GM23248 (cell line): ENCODE measurements at regions not wholly inside any gene's neighbourhood (a gene's known extent, or its start where the extent isn't known, plus 50 kb on each side); places are given as distances from the start of the nearest gene placed in this dataset.

Experiments
- DNase-seq: peaks from one replicate; pipeline ENCODE4 v3.0.0-alpha.2; 2015
- H2AFZ ChIP-seq: fragments of 200-600 bp; sonication (generic); 2 replicates; pipeline ENCODE4 v1.6.1; 2016; ENCODE audit warnings: antibody characterized with exemption
- H3F3A ChIP-seq: fragments of 200-600 bp; sonication (generic); 2 replicates; pipeline ENCODE4 v1.6.1; 2016; ENCODE audit warnings: mild to moderate bottlenecking, antibody characterized with exemption, mixed run types; ENCODE audit not compliant: insufficient read depth
- H3K27ac ChIP-seq: fragments of 200-600 bp; sonication (generic); 2 replicates; pipeline ENCODE4 v1.5.1; 2016; ENCODE audit warnings: mild to moderate bottlenecking
- H3K27me3 ChIP-seq: fragments of 200-600 bp; sonication (generic); replicated peaks from 2 replicates; pipeline ENCODE4 v1.6.1; 2016; ENCODE audit warnings: mild to moderate bottlenecking; ENCODE audit not compliant: insufficient read depth
- H3K36me3 ChIP-seq: fragments of 200-600 bp; sonication (generic); 2 replicates; pipeline ENCODE4 v1.6.1; 2016; ENCODE audit warnings: low read depth, mild to moderate bottlenecking
- H3K4me1 ChIP-seq: fragments of 200-600 bp; sonication (generic); 2 replicates; pipeline ENCODE4 v1.6.1; 2016; ENCODE audit warnings: mild to moderate bottlenecking; ENCODE audit not compliant: insufficient read depth
- H3K4me2 ChIP-seq: fragments of 200-600 bp; sonication (generic); one replicate; pipeline ENCODE4 v1.6.1; 2016; ENCODE audit warnings: mild to moderate bottlenecking; ENCODE audit not compliant: unreplicated experiment
- H3K4me3 ChIP-seq: fragments of 200-600 bp; sonication (generic); 2 replicates; pipeline ENCODE4 v1.5.1; 2016; ENCODE audit warnings: mild to moderate bottlenecking
- H3K79me2 ChIP-seq: fragments of 200-600 bp; sonication (generic); 2 replicates; pipeline ENCODE4 v1.6.1; 2016; ENCODE audit warnings: mild to moderate bottlenecking; ENCODE audit not compliant: insufficient read depth
- H3K9ac ChIP-seq: fragments of 200-600 bp; sonication (generic); 2 replicates; pipeline ENCODE4 v1.6.1; 2016; ENCODE audit warnings: mild to moderate bottlenecking
- H3K9me2 ChIP-seq: fragments of 200-600 bp; sonication (generic); 2 replicates; pipeline ENCODE4 v1.6.1; 2016; ENCODE audit warnings: mixed run types, mild to moderate bottlenecking, moderate library complexity; ENCODE audit not compliant: insufficient read depth
- H3K9me3 ChIP-seq: fragments of 200-600 bp; sonication (generic); one replicate; pipeline ENCODE4 v1.6.1; 2017; ENCODE audit warnings: low read depth
- H4K20me1 ChIP-seq: fragments of 200-600 bp; sonication (generic); 2 replicates; pipeline ENCODE4 v1.6.0; 2016; ENCODE audit not compliant: insufficient read depth
- EZH2 ChIP-seq: fragments of 200-600 bp; sonication (generic); IDR thresholded peaks from 2 replicates; pipeline ENCODE4 v1.6.1; 2018; ENCODE audit warnings: antibody characterized with exemption, mild to moderate bottlenecking; ENCODE audit not compliant: insufficient read depth, poor library complexity, severe bottlenecking
- EZH2phosphoT487 ChIP-seq: fragments of 200-600 bp; sonication (generic); IDR thresholded peaks from 2 replicates; pipeline ENCODE4 v1.6.1; 2018; ENCODE audit warnings: antibody characterized with exemption, moderate library complexity, mild to moderate bottlenecking, low read depth; ENCODE audit not compliant: insufficient read depth
- WGBS, 2 experiments: methylation state at CpG; one replicate each; pipeline ENCODE4 v1.1.6; 2015 to 2017; ENCODE audit warnings: low lambda C conversion rate in 2 of 2, low coverage in 1 of 2; ENCODE audit errors: missing lambda C conversion rate in 2 of 2; 5-methylcytosine and 5-hydroxymethylcytosine counted together
- in situ Hi-C: fragments of 300-500 bp; cut with MboI; formaldehyde crosslinking; loops from 2 replicates; pipeline ENCODE4 v1.15.0; 2020

DNA sequence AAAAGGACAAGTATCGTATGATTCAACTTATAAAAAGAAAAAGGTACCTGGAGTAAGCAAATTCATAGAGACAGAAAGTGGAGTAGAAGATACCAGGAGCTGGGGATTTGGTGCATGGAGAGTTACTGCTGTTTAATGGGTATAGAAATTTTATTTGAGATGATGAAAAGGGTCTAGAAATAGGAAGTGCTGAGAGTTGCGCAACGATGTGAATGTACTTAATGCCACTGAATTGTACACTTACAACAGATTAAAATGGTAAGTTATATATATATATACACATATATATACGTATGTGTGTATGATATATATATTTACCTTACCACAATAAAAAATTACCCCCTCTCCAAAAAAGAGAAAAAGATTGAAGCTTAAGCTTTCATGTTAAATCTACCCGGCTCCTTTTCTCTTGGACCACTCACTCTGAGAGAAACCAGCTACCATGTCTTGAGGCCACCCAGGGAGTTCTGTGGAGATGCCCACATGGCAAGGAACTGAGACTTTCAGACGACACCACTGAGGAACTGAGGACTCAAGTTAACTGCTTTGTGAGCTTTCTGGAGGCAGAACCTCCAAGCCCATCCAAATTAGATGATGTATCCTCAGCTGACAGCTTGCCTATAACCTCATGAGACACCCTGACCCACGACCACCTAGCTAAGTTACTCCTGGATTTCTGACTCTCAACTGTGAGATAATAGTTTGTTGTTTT is 130.0 kb upstream of the BTG1 start:
- Histone ChIP-seq H3K4me2 (no peak overlapping the region), H3K4me3 (no peak overlapping the region), H2AFZ (no peak overlapping the region), H3K27me3 (no peaks in the 10 kb centered on the region), H3K9me3 (no peaks in the 10 kb centered on the region), H3F3A (no peaks in the 10 kb centered on the region), H4K20me1 (no peaks in the 10 kb centered on the region), H3K9me2 (no peaks in the 10 kb centered on the region), H3K36me3 (no peaks in the 10 kb centered on the region), H3K27ac (no peak overlapping the region), H3K4me1 (no peaks in the 10 kb centered on the region), H3K9ac (no peak overlapping the region), H3K79me2 (no peaks in the 10 kb centered on the region)
- in situ Hi-C loops, result no loop called here
- no peak for DNase-seq
- TF ChIP-seq EZH2 (no peak), EZH2phosphoT487 (no peak)
- 70 to 72% methylated on average over 7 of the region's 7 CpGs for WGBS, 2 experiments

GRCh38 chr12:92273076-92273475 is 127.4 kb upstream of the BTG1 start:
- Histone ChIP-seq H3K4me1 (no peaks in the 10 kb centered on the region), H3K9ac (no peak overlapping the region), H3K9me3 (no peaks in the 10 kb centered on the region), H3K36me3 (no peaks in the 10 kb centered on the region), H3F3A (no peaks in the 10 kb centered on the region), H3K4me2 (no peak overlapping the region), H4K20me1 (no peaks in the 10 kb centered on the region), H3K27me3 (no peaks in the 10 kb centered on the region), H2AFZ (no peak overlapping the region), H3K79me2 (no peaks in the 10 kb centered on the region), H3K9me2 (no peaks in the 10 kb centered on the region), H3K4me3 (no peak overlapping the region), H3K27ac (no peak overlapping the region)
- in situ Hi-C loops, result no loop called here
- WGBS, 2 experiments, result 74 to 83% methylated on average over 2 of the region's 2 CpGs
- TF ChIP-seq EZH2phosphoT487 (no peak), EZH2 (no peak)
- no peak for DNase-seq

GRCh38 chr12:92272061-92272964 is 126.7 kb upstream of the BTG1 start:
- 73 to 75% methylated on average over 9 of the region's 9 CpGs for WGBS, 2 experiments
- no peaks in the 10 kb centered on the region for H3K36me3 ChIP-seq
- no peaks in the 10 kb centered on the region for H3K4me1 ChIP-seq
- no peaks in the 10 kb centered on the region for H3K9me2 ChIP-seq
- H3K9me3 ChIP-seq, result no peaks in the 10 kb centered on the region
- no peaks in the 10 kb centered on the region for H3K27me3 ChIP-seq
- H3F3A ChIP-seq, result no peaks in the 10 kb centered on the region
- in situ Hi-C loops, result no loop called here
- H4K20me1 ChIP-seq, result no peaks in the 10 kb centered on the region
- H3K79me2 ChIP-seq, result no peaks in the 10 kb centered on the region
- H3K4me2 ChIP-seq, result no peak overlapping the region
- TF ChIP-seq EZH2phosphoT487, result no peak
- H2AFZ ChIP-seq, result no peak overlapping the region
- DNase-seq, result no peak
- H3K4me3 ChIP-seq, result no peak overlapping the region
- no peak overlapping the region for H3K9ac ChIP-seq
- no peak overlapping the region for H3K27ac ChIP-seq

DNA sequence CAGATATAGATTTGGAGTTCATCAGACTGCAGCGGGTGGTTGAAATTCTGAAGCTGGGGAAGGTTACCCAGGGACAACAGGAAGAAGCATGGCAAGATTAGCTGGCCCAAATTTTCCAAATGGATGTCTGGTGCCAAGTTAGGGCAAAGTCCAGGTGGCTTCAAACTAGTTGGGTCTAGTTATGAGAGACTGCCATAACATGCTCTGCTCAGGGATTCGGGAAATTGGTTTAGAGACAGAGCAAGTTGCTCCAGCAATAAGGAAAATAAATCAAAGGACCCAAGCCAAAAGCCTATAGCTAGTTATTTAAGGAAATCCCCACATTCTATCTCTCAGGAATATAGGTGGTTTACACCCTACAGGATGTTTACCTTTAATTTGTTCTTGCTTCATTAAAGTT is 125.7 kb upstream of the BTG1 start:
- no peak for DNase-seq
- H3K27ac ChIP-seq, result no peak overlapping the region
- H3K27me3 ChIP-seq, result no peaks in the 10 kb centered on the region
- H3K9ac ChIP-seq, result no peak overlapping the region
- no peaks in the 10 kb centered on the region for H3K79me2 ChIP-seq
- H3K9me3 ChIP-seq, result no peaks in the 10 kb centered on the region
- no peak for TF ChIP-seq EZH2
- no peak for TF ChIP-seq EZH2phosphoT487
- no peak overlapping the region for H3K4me3 ChIP-seq
- no peaks in the 10 kb centered on the region for H4K20me1 ChIP-seq
- no peaks in the 10 kb centered on the region for H3F3A ChIP-seq
- H3K36me3 ChIP-seq, result no peaks in the 10 kb centered on the region
- H3K4me1 ChIP-seq, result no peaks in the 10 kb centered on the region
- in situ Hi-C loops, result no loop called here
- H3K4me2 ChIP-seq, result no peak overlapping the region
- no peaks in the 10 kb centered on the region for H3K9me2 ChIP-seq
- WGBS, 2 experiments, result 90% methylated on average over 2 of the region's 2 CpGs
- no peak overlapping the region for H2AFZ ChIP-seq
